ENCODE measurements at regions not wholly inside any gene's neighbourhood (a gene's known extent, or its start where the extent isn't known, plus 50 kb on each side); places are given as distances from the start of the nearest gene placed in this dataset.

DNA sequence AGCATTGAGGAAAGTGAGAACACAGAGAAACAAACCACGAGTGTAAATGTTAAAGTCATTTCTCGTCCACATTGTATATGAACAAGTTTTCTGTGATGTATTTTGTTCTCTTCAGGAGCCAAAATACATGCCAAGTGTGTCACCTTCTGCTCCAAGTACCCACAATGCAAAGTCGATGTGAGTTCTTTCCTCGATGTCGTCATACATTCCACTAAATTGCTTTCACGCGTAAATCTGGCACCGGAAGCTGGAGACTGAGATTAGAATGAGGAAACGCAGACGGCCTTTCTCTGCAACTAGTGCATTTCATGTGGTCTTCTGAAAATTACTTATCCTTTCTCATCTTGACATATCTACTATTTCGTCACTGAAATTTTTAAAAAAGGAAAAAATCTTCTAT, 118.5 kb upstream of the SALL3 start:
- TF ChIP-seq GLIS3 (CRISPR knock-in tag; IDR thresholded peaks at IDR 0.05) (no peak), SNAI2 (CRISPR knock-in tag; IDR thresholded peaks at IDR 0.05) (no peak)

DNA sequence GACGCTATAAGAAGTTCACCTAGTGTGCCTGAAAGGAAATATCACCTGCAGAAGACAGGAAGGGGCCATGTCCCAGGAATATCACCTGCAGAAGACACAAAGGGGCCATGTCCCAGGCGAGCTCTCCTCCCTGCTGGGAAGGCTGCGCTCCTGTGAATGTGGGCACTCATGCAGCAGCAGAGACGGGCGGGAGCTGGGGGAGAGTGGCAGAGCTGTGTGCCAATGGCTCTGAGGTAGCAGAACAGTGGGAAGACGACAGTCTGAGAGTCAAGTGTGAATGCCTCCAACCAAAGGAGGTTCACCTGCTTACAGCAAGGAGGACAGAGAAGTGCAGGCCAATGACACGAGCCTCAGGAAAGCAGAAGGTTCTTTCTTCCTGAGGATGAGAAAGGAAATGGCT, 117.9 kb upstream of the SALL3 start:
- TF ChIP-seq CSDC2 (CRISPR knock-in tag; IDR thresholded peaks at IDR 0.05) (no peak), SNAI2 (CRISPR knock-in tag; IDR thresholded peaks at IDR 0.05) (no peak), BACH2 (CRISPR knock-in tag; IDR thresholded peaks at IDR 0.05; ENCODE audit: borderline replicate concordance) (no peak), ISL1 (CRISPR knock-in tag; IDR thresholded peaks at IDR 0.05) (no peak), ZFP3 (CRISPR knock-in tag; IDR thresholded peaks at IDR 0.05) (no peak), ZFP30 (CRISPR knock-in tag; IDR thresholded peaks at IDR 0.05) (no peak), ARNTL (CRISPR knock-in tag; IDR thresholded peaks at IDR 0.05; ENCODE audit: borderline replicate concordance, low read depth) (no peak), TCF4 (CRISPR knock-in tag; IDR thresholded peaks at IDR 0.05; ENCODE audit: borderline replicate concordance) (no peak), ZNF70 (CRISPR knock-in tag; IDR thresholded peaks at IDR 0.05) (no peak), PPARA (CRISPR knock-in tag; IDR thresholded peaks at IDR 0.05; ENCODE audit: borderline replicate concordance) (no peak), GLIS3 (CRISPR knock-in tag; IDR thresholded peaks at IDR 0.05) (no peak), ESRRG (CRISPR knock-in tag; IDR thresholded peaks at IDR 0.05) (no peak)
- TF ChIP-seq, protein P1, sequence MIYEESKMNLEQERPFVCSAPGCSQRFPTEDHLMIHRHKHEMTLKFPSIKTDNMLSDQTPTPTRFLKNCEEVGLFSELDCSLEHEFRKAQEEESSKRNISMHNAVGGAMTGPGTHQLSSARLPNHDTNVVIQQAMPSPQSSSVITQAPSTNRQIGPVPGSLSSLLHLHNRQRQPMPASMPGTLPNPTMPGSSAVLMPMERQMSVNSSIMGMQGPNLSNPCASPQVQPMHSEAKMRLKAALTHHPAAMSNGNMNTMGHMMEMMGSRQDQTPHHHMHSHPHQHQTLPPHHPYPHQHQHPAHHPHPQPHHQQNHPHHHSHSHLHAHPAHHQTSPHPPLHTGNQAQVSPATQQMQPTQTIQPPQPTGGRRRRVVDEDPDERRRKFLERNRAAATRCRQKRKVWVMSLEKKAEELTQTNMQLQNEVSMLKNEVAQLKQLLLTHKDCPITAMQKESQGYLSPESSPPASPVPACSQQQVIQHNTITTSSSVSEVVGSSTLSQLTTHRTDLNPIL (CRISPR knock-in tag; IDR thresholded peaks at IDR 0.05; ENCODE audit: low read depth), result no peak
- no peak for ATAC-seq

More for the DNA sequence above, 118.5 kb upstream of the SALL3 start:
- no peak for ATAC-seq

DNA sequence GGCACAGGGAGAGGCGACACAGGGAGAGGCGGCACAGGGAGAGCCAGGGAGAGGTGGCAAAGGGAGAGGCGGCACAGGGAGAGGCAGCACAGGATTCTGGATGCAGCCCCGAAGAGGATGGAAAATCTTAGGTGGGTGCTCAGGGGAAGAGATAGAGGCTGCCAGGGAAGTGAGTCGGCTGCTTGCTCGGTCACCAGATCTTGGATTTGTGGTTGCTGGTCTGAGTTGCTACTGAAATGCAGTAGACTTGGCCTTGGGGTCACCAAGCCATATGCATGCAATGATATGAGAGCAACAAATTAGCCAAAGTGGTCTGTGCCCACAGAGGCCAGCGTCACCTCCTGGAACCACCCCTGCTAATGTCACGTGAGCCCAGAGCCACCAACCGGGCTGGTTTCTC, 117.2 kb upstream of the SALL3 start:
- TF ChIP-seq ISL1 (CRISPR knock-in tag; IDR thresholded peaks at IDR 0.05) (no peak), ZFP3 (CRISPR knock-in tag; IDR thresholded peaks at IDR 0.05) (no peak), TOX (CRISPR knock-in tag; IDR thresholded peaks at IDR 0.05; ENCODE audit: borderline replicate concordance) (no peak), BACH2 (CRISPR knock-in tag; IDR thresholded peaks at IDR 0.05; ENCODE audit: borderline replicate concordance) (no peak), CSDC2 (CRISPR knock-in tag; IDR thresholded peaks at IDR 0.05) (no peak), ZNF565 (CRISPR knock-in tag; conservative IDR thresholded peaks at IDR 0.05; ENCODE audit: low read depth) (no peak), ZNF8 (CRISPR knock-in tag; IDR thresholded peaks at IDR 0.05) (no peak), ZNF70 (CRISPR knock-in tag; IDR thresholded peaks at IDR 0.05) (no peak), ESRRG (CRISPR knock-in tag; IDR thresholded peaks at IDR 0.05) (no peak), SNAI2 (CRISPR knock-in tag; IDR thresholded peaks at IDR 0.05) (no peak), TCF4 (CRISPR knock-in tag; IDR thresholded peaks at IDR 0.05; ENCODE audit: borderline replicate concordance) (no peak), ZFP30 (CRISPR knock-in tag; IDR thresholded peaks at IDR 0.05) (no peak), OSR1 (CRISPR knock-in tag; IDR thresholded peaks at IDR 0.05) (no peak)
- TF ChIP-seq, protein P2, sequence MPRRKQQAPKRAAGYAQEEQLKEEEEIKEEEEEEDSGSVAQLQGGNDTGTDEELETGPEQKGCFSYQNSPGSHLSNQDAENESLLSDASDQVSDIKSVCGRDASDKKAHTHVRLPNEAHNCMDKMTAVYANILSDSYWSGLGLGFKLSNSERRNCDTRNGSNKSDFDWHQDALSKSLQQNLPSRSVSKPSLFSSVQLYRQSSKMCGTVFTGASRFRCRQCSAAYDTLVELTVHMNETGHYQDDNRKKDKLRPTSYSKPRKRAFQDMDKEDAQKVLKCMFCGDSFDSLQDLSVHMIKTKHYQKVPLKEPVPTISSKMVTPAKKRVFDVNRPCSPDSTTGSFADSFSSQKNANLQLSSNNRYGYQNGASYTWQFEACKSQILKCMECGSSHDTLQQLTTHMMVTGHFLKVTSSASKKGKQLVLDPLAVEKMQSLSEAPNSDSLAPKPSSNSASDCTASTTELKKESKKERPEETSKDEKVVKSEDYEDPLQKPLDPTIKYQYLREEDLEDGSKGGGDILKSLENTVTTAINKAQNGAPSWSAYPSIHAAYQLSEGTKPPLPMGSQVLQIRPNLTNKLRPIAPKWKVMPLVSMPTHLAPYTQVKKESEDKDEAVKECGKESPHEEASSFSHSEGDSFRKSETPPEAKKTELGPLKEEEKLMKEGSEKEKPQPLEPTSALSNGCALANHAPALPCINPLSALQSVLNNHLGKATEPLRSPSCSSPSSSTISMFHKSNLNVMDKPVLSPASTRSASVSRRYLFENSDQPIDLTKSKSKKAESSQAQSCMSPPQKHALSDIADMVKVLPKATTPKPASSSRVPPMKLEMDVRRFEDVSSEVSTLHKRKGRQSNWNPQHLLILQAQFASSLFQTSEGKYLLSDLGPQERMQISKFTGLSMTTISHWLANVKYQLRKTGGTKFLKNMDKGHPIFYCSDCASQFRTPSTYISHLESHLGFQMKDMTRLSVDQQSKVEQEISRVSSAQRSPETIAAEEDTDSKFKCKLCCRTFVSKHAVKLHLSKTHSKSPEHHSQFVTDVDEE (CRISPR knock-in tag; IDR thresholded peaks at IDR 0.05), result no peak
- TF ChIP-seq, protein P1 (CRISPR knock-in tag; IDR thresholded peaks at IDR 0.05; ENCODE audit: low read depth), result no peak
- TF ChIP-seq, protein P3, sequence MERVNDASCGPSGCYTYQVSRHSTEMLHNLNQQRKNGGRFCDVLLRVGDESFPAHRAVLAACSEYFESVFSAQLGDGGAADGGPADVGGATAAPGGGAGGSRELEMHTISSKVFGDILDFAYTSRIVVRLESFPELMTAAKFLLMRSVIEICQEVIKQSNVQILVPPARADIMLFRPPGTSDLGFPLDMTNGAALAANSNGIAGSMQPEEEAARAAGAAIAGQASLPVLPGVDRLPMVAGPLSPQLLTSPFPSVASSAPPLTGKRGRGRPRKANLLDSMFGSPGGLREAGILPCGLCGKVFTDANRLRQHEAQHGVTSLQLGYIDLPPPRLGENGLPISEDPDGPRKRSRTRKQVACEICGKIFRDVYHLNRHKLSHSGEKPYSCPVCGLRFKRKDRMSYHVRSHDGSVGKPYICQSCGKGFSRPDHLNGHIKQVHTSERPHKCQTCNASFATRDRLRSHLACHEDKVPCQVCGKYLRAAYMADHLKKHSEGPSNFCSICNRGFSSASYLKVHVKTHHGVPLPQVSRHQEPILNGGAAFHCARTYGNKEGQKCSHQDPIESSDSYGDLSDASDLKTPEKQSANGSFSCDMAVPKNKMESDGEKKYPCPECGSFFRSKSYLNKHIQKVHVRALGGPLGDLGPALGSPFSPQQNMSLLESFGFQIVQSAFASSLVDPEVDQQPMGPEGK (CRISPR knock-in tag; IDR thresholded peaks at IDR 0.05; ENCODE audit: borderline replicate concordance), result no peak
- no peak for ATAC-seq

DNA sequence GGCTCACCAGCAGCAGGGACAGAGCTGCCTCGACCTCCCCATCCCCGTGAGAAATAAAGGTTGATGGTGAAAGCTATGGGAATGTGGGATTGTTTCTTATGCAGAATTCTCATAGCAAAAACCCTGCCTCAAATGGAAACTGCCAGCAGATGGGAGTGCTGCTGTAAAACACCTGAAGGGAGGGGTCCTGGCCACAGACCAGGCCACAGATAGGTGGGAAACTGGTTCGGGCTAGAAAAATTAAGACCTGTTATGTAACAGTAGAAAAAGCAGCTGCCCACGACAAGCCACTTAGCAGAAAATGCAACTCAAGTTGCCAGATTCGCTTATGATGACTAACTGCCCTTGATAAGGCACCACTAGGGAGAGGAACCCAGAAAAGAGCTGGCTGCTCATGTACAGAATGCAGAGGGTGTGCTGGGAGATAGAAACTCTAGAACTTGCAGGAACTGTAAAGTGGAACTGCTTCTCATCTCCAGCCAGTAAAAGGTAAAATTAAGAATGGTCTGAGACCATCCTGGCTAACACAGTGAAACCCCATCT, 114.5 kb upstream of the SALL3 start:
- no peak for ATAC-seq
- TF ChIP-seq ISL1 (CRISPR knock-in tag; IDR thresholded peaks at IDR 0.05), result no peak
- TF ChIP-seq RARB (CRISPR knock-in tag; IDR thresholded peaks at IDR 0.05), result no peak
- no peak for TF ChIP-seq ZNF70 (CRISPR knock-in tag; IDR thresholded peaks at IDR 0.05)
- TF ChIP-seq, protein P1 (CRISPR knock-in tag; IDR thresholded peaks at IDR 0.05; ENCODE audit: low read depth), result no peak
- TF ChIP-seq PPARA (CRISPR knock-in tag; IDR thresholded peaks at IDR 0.05; ENCODE audit: borderline replicate concordance), result no peak
